ENCODE measurements at regions not wholly inside any gene's neighbourhood (a gene's known extent, or its start where the extent isn't known, plus 50 kb on each side); places are given as distances from the start of the nearest gene placed in this dataset.
"Not testable (repeated sequence)": the region's sequence is repeated elsewhere in the genome, so short reads cannot be mapped to it uniquely, and the experiment has no call there.

- Histone ChIP-seq H3K27ac (no peak overlapping the region), H3F3A (ENCODE audit: low read depth) (no peaks in the 10 kb centered on the region), H3K4me2 (no peak overlapping the region), H3K9me3 (ENCODE audit: low read depth) (no peaks in the 10 kb centered on the region), H2AFZ (replicated peaks) (no peak overlapping the region), H3K36me3 (no peaks in the 10 kb centered on the region), H3K27me3 (no peaks in the 10 kb centered on the region), H3K4me3 (no peak overlapping the region), H3K9ac (no peak overlapping the region), H3K4me1 (no peaks in the 10 kb centered on the region), H4K20me1 (ENCODE audit: low read depth) (no peaks in the 10 kb centered on the region), H3K79me2 (ENCODE audit: low read depth) (no peaks in the 10 kb centered on the region)
- TF ChIP-seq EZH2 (IDR thresholded peaks at IDR 0.05) (no peak), CTCF (IDR thresholded peaks at IDR 0.05) (no peak), EZH2phosphoT487 (IDR thresholded peaks at IDR 0.05) (no peak)
- DNase-seq (ENCODE audit: low spot score): no peak
- H3K4me1 Mint-ChIP-seq: no peaks in the 10 kb centered on the region
- H3K36me3 Mint-ChIP-seq: no peaks in the 10 kb centered on the region
- no peak overlapping the region for H3K4me3 Mint-ChIP-seq
- no peak overlapping the region for H3K27ac Mint-ChIP-seq
- peaks cover 3% of the 10 kb centered on the region for H3K27me3 Mint-ChIP-seq (ENCODE audit: insufficient read depth, low read depth)
- H3K9me3 Mint-ChIP-seq: no peaks in the 10 kb centered on the region
These were observed 67.6 kb downstream of the ARF6 start for GRCh38 chr14:49960453-49960852.

GRCh38 chr14:49961270-49962222, 68.7 kb downstream of the ARF6 start:
- peaks cover 3% of the 10 kb centered on the region for H3K27me3 Mint-ChIP-seq (ENCODE audit: insufficient read depth, low read depth)
- H3K27me3 ChIP-seq: no peaks in the 10 kb centered on the region
- H3K36me3 ChIP-seq: no peaks in the 10 kb centered on the region
- no peaks in the 10 kb centered on the region for H3K4me1 ChIP-seq
- H3K79me2 ChIP-seq (ENCODE audit: low read depth): no peaks in the 10 kb centered on the region
- no peak overlapping the region for H2AFZ ChIP-seq (replicated peaks)
- no peaks in the 10 kb centered on the region for H3K9me3 Mint-ChIP-seq
- H3K4me1 Mint-ChIP-seq: peaks cover 2% of the 10 kb centered on the region
- H3K4me3 ChIP-seq: no peak overlapping the region
- H3F3A ChIP-seq (ENCODE audit: low read depth): no peaks in the 10 kb centered on the region
- H3K27ac ChIP-seq: no peak overlapping the region
- no peaks in the 10 kb centered on the region for H4K20me1 ChIP-seq (ENCODE audit: low read depth)
- H3K4me2 ChIP-seq: no peak overlapping the region
- H3K27ac Mint-ChIP-seq: no peak overlapping the region
- no peak for TF ChIP-seq CTCF (IDR thresholded peaks at IDR 0.05)
- TF ChIP-seq EZH2phosphoT487 (IDR thresholded peaks at IDR 0.05): no peak
- TF ChIP-seq EZH2 (IDR thresholded peaks at IDR 0.05): no peak
- H3K9me3 ChIP-seq (ENCODE audit: low read depth): no peaks in the 10 kb centered on the region
- H3K36me3 Mint-ChIP-seq: no peaks in the 10 kb centered on the region
- no peak for DNase-seq (ENCODE audit: low spot score)
- no peak overlapping the region for H3K4me3 Mint-ChIP-seq
- H3K9ac ChIP-seq: no peak overlapping the region

GRCh38 chr14:49962621-49963020, 69.7 kb downstream of the ARF6 start:
- Mint-ChIP-seq H3K4me1 (peaks cover 2% of the 10 kb centered on the region), H3K9me3 (no peaks in the 10 kb centered on the region), H3K36me3 (no peaks in the 10 kb centered on the region), H3K4me3 (no peak overlapping the region), H3K27me3 (ENCODE audit: insufficient read depth, low read depth) (peaks cover 3% of the 10 kb centered on the region), H3K27ac (no peak overlapping the region)
- no peaks in the 10 kb centered on the region for H4K20me1 ChIP-seq (ENCODE audit: low read depth)
- no peak overlapping the region for H2AFZ ChIP-seq (replicated peaks)
- no peak overlapping the region for H3K4me2 ChIP-seq
- H3K9me3 ChIP-seq (ENCODE audit: low read depth): no peaks in the 10 kb centered on the region
- no peaks in the 10 kb centered on the region for H3K27me3 ChIP-seq
- H3K4me3 ChIP-seq: no peak overlapping the region
- no peak overlapping the region for H3K9ac ChIP-seq
- no peak overlapping the region for H3K27ac ChIP-seq
- H3F3A ChIP-seq (ENCODE audit: low read depth): no peaks in the 10 kb centered on the region
- TF ChIP-seq EZH2phosphoT487 (IDR thresholded peaks at IDR 0.05): no peak
- no peak for TF ChIP-seq EZH2 (IDR thresholded peaks at IDR 0.05)
- no peak for TF ChIP-seq CTCF (IDR thresholded peaks at IDR 0.05)
- no peaks in the 10 kb centered on the region for H3K36me3 ChIP-seq
- no peaks in the 10 kb centered on the region for H3K79me2 ChIP-seq (ENCODE audit: low read depth)
- no peak for DNase-seq (ENCODE audit: low spot score)
- no peaks in the 10 kb centered on the region for H3K4me1 ChIP-seq

- H3K27me3 ChIP-seq; H3K4me3 ChIP-seq; H3K4me1 Mint-ChIP-seq; H3K36me3 Mint-ChIP-seq; H3K27ac ChIP-seq; H3K36me3 ChIP-seq; H3K27ac Mint-ChIP-seq; H3K9ac ChIP-seq; H3F3A ChIP-seq (ENCODE audit: low read depth); H3K79me2 ChIP-seq (ENCODE audit: low read depth); H3K9me3 Mint-ChIP-seq; H3K27me3 Mint-ChIP-seq (ENCODE audit: insufficient read depth, low read depth); DNase-seq (ENCODE audit: low spot score); H3K9me3 ChIP-seq (ENCODE audit: low read depth); H4K20me1 ChIP-seq (ENCODE audit: low read depth); H2AFZ ChIP-seq (replicated peaks); H3K4me1 ChIP-seq; H3K4me2 ChIP-seq; H3K4me3 Mint-ChIP-seq: not testable (repeated sequence)
These were observed 72.3 kb downstream of the ARF6 start for GRCh38 chr14:49965068-49965651.
